Neural cell (in vitro differentiated cells): ENCODE measurements at regions not wholly inside any gene's neighbourhood (a gene's known extent, or its start where the extent isn't known, plus 50 kb on each side); places are given as distances from the start of the nearest gene placed in this dataset.

Experiments
- EP300 ChIP-seq: fragments of 450-650 bp; conservative IDR thresholded peaks from 2 replicates; pipeline ENCODE4 v1.6.1; 2014; ENCODE audit warnings: antibody characterized with exemption, mild to moderate bottlenecking, moderate library complexity; ENCODE audit not compliant: poor library complexity, severe bottlenecking
- EZH2 ChIP-seq: fragments of 200-600, 300-800 bp; shearing (Covaris generic), sonication (generic); IDR thresholded peaks from 2 replicates; pipeline ENCODE4 v1.6.1; 2014; ENCODE audit warnings: antibody characterized with exemption, low read length, borderline replicate concordance, mild to moderate bottlenecking; ENCODE audit not compliant: insufficient read depth, poor library complexity, severe bottlenecking
- TF ChIP-seq, protein P1 (sequence below): fragments of 450-650 bp; IDR thresholded peaks from 2 replicates; pipeline ENCODE4 v1.5.1; 2014; ENCODE audit warnings: antibody characterized with exemption, mild to moderate bottlenecking, moderate library complexity; ENCODE audit not compliant: poor library complexity, severe bottlenecking

GRCh38 chr3:27570421-27571106 lies 86.4 kb upstream of the SLC4A7 start:
- TF ChIP-seq EZH2 (no peak), EP300 (no peak)
- TF ChIP-seq, protein P1, sequence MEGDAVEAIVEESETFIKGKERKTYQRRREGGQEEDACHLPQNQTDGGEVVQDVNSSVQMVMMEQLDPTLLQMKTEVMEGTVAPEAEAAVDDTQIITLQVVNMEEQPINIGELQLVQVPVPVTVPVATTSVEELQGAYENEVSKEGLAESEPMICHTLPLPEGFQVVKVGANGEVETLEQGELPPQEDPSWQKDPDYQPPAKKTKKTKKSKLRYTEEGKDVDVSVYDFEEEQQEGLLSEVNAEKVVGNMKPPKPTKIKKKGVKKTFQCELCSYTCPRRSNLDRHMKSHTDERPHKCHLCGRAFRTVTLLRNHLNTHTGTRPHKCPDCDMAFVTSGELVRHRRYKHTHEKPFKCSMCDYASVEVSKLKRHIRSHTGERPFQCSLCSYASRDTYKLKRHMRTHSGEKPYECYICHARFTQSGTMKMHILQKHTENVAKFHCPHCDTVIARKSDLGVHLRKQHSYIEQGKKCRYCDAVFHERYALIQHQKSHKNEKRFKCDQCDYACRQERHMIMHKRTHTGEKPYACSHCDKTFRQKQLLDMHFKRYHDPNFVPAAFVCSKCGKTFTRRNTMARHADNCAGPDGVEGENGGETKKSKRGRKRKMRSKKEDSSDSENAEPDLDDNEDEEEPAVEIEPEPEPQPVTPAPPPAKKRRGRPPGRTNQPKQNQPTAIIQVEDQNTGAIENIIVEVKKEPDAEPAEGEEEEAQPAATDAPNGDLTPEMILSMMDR, result no peak
